KMS-11 (cell line): ENCODE measurements at regions not wholly inside any gene's neighbourhood (a gene's known extent, or its start where the extent isn't known, plus 50 kb on each side); places are given as distances from the start of the nearest gene placed in this dataset.

ENCODE experiments used
- H2AFZ ChIP-seq: fragments of 200-600 bp; sonication (generic); 2 replicates; pipeline ENCODE4 v1.6.1; 2016; ENCODE audit warnings: antibody characterized with exemption, mixed run types, low read depth
- H3K27ac ChIP-seq: fragments of 200-600 bp; sonication (generic); 2 replicates; pipeline ENCODE4 v1.6.1; 2016; ENCODE audit warnings: mild to moderate bottlenecking, mixed run types
- H3K27me3 ChIP-seq: fragments of 200-600 bp; sonication (generic); 2 replicates; pipeline ENCODE4 v1.6.1; 2017; ENCODE audit warnings: mild to moderate bottlenecking, low read depth, mixed run types, moderate library complexity; ENCODE audit not compliant: insufficient read depth
- H3K36me3 ChIP-seq: fragments of 200-600 bp; sonication (generic); 2 replicates; pipeline ENCODE4 v1.6.1; 2017; ENCODE audit warnings: mild to moderate bottlenecking, mixed run types; ENCODE audit not compliant: insufficient read depth
- H3K4me1 ChIP-seq: fragments of 200-600 bp; sonication (generic); 2 replicates; pipeline ENCODE4 v1.6.1; 2016; ENCODE audit warnings: mild to moderate bottlenecking, low read depth, mixed run types; ENCODE audit not compliant: poor library complexity, severe bottlenecking
- H3K4me2 ChIP-seq: fragments of 200-600 bp; sonication (generic); 2 replicates; pipeline ENCODE4 v1.7.0; 2016; ENCODE audit warnings: mild to moderate bottlenecking, mixed run types
- H3K4me3 ChIP-seq: fragments of 200-600 bp; sonication (generic); IDR thresholded peaks from 2 replicates; pipeline ENCODE4 v1.6.1; 2017; ENCODE audit warnings: low read depth, low read length, mixed read lengths; ENCODE audit not compliant: insufficient read depth
- H3K79me2 ChIP-seq: fragments of 200-600 bp; sonication (generic); 2 replicates; pipeline ENCODE4 v1.6.1; 2016; ENCODE audit warnings: low read depth, mixed run types; ENCODE audit not compliant: insufficient read depth
- H3K9ac ChIP-seq: fragments of 200-600 bp; sonication (generic); 2 replicates; pipeline ENCODE4 v1.6.1; 2016; ENCODE audit warnings: mild to moderate bottlenecking, mixed run types
- H4K20me1 ChIP-seq: fragments of 200-600 bp; sonication (generic); 2 replicates; pipeline ENCODE4 v1.6.1; 2016; ENCODE audit warnings: mild to moderate bottlenecking, mixed run types; ENCODE audit not compliant: insufficient read depth
- CTCF ChIP-seq: fragments of 200-600 bp; sonication (generic); conservative IDR thresholded peaks from 2 replicates; pipeline ENCODE4 v1.6.1; 2017; ENCODE audit warnings: low read depth, mild to moderate bottlenecking, antibody characterized with exemption, low read length, moderate library complexity, mixed read lengths

GRCh38 chr15:47378527-47378926 is 338.8 kb upstream of the SEMA6D start:
- H3K27me3 ChIP-seq: no peaks in the 10 kb centered on the region
- peaks cover 16% of the 10 kb centered on the region for H3K4me1 ChIP-seq
- H4K20me1 ChIP-seq: no peaks in the 10 kb centered on the region
- no peak overlapping the region for H3K9ac ChIP-seq
- H3K36me3 ChIP-seq: no peaks in the 10 kb centered on the region
- H2AFZ ChIP-seq: no peak overlapping the region
- no peak overlapping the region for H3K4me2 ChIP-seq
- no peak overlapping the region for H3K4me3 ChIP-seq
- H3K79me2 ChIP-seq: no peaks in the 10 kb centered on the region
- no peak overlapping the region for H3K27ac ChIP-seq
- no peak for TF ChIP-seq CTCF

- Histone ChIP-seq H3K4me1 (peaks cover 16% of the 10 kb centered on the region), H3K4me3 (no peak overlapping the region), H3K79me2 (no peaks in the 10 kb centered on the region), H4K20me1 (no peaks in the 10 kb centered on the region), H3K27me3 (no peaks in the 10 kb centered on the region), H3K9ac (no peak overlapping the region), H2AFZ (no peak overlapping the region), H3K27ac (no peak overlapping the region), H3K36me3 (no peaks in the 10 kb centered on the region), H3K4me2 (no peak overlapping the region)
- no peak for TF ChIP-seq CTCF
Observed at GRCh38 chr15:47383102-47383501, 334.2 kb upstream of the SEMA6D start.

- Histone ChIP-seq H3K27me3 (no peaks in the 10 kb centered on the region), H3K27ac (no peak overlapping the region), H3K4me2 (no peak overlapping the region), H3K79me2 (no peaks in the 10 kb centered on the region), H3K9ac (no peak overlapping the region), H3K4me3 (no peak overlapping the region), H3K4me1 (peaks cover 16% of the 10 kb centered on the region), H2AFZ (no peak overlapping the region), H3K36me3 (no peaks in the 10 kb centered on the region), H4K20me1 (no peaks in the 10 kb centered on the region)
- TF ChIP-seq CTCF: no peak
Observed at GRCh38 chr15:47383801-47384200, 333.5 kb upstream of the SEMA6D start.

GRCh38 chr15:47384341-47384740 is 333.0 kb upstream of the SEMA6D start:
- no peak overlapping the region for H3K4me3 ChIP-seq
- H3K4me2 ChIP-seq: no peak overlapping the region
- H3K27me3 ChIP-seq: no peaks in the 10 kb centered on the region
- H3K27ac ChIP-seq: no peak overlapping the region
- H2AFZ ChIP-seq: no peak overlapping the region
- H3K79me2 ChIP-seq: no peaks in the 10 kb centered on the region
- no peak overlapping the region for H3K9ac ChIP-seq
- no peak for TF ChIP-seq CTCF
- peaks cover 16% of the 10 kb centered on the region for H3K4me1 ChIP-seq
- no peaks in the 10 kb centered on the region for H3K36me3 ChIP-seq
- H4K20me1 ChIP-seq: no peaks in the 10 kb centered on the region

GRCh38 chr15:47384776-47385175 is 332.5 kb upstream of the SEMA6D start:
- no peaks in the 10 kb centered on the region for H3K79me2 ChIP-seq
- H4K20me1 ChIP-seq: no peaks in the 10 kb centered on the region
- H3K9ac ChIP-seq: no peak overlapping the region
- H2AFZ ChIP-seq: no peak overlapping the region
- H3K36me3 ChIP-seq: no peaks in the 10 kb centered on the region
- no peak overlapping the region for H3K4me2 ChIP-seq
- no peak for TF ChIP-seq CTCF
- H3K27me3 ChIP-seq: no peaks in the 10 kb centered on the region
- peaks cover 16% of the 10 kb centered on the region for H3K4me1 ChIP-seq
- no peak overlapping the region for H3K4me3 ChIP-seq
- H3K27ac ChIP-seq: no peak overlapping the region
